Right lobe of liver (tissue), 4 donors: ENCODE measurements at regions not wholly inside any gene's neighbourhood (a gene's known extent, or its start where the extent isn't known, plus 50 kb on each side); places are given as distances from the start of the nearest gene placed in this dataset.

Experiments
- CTCF ChIP-seq, 4 donors: fragments of 200-600 bp in 3 of 4; fragments of 450-650 bp in 1 of 4; IDR thresholded peaks; one replicate each; pipeline versions ENCODE4 v1.5.1 to v1.8.0; 2016 to 2022; ENCODE audit warnings: antibody characterized with exemption in 4 of 4, mild to moderate bottlenecking in 2 of 4
- POLR2A ChIP-seq: fragments of 450-650 bp; IDR thresholded peaks from one replicate; pipeline ENCODE4 v1.6.1; 2017; ENCODE audit warnings: antibody characterized with exemption, mild to moderate bottlenecking
- donor health status: DM: no; HTN: no; CAD: no.
- donor health status: DM: no; HTN: no; CAD: no.
- donor health status: DM: no; HTN: yes; CAD: no.

- TF ChIP-seq CTCF (IDR thresholded peaks at IDR 0.05): no peak
- no peak for TF ChIP-seq POLR2A
Observed at GRCh38 chr15:77822631-77823230, 190.0 kb upstream of the LINGO1 start.
